ENCODE measurements at regions not wholly inside any gene's neighbourhood (a gene's known extent, or its start where the extent isn't known, plus 50 kb on each side); places are given as distances from the start of the nearest gene placed in this dataset.

- Histone ChIP-seq H3K27ac (replicated peaks) (no peak overlapping the region), H3K4me3 (replicated peaks; ENCODE audit: insufficient read depth, low read length) (no peak overlapping the region), H3K27me3 (ENCODE audit: insufficient read depth, poor library complexity, severe bottlenecking) (no peaks in the 10 kb centered on the region)
- TF ChIP-seq CTCF (IDR thresholded peaks at IDR 0.05; ENCODE audit: insufficient read depth, low read length), result no peak
- no peak for TF ChIP-seq POLR2AphosphoS5 (IDR thresholded peaks at IDR 0.05; ENCODE audit: low read depth)
- no peak for DNase-seq (ENCODE audit: low read depth in 1 of 2, low spot score in 1 of 2)
Observed at GRCh38 chr6:91462241-91462640, 875.4 kb upstream of the MAP3K7 start.

GRCh38 chr6:91453224-91453878, 866.5 kb upstream of the MAP3K7 start:
- TF ChIP-seq POLR2AphosphoS5 (IDR thresholded peaks at IDR 0.05; ENCODE audit: low read depth) (no peak), GABPA (IDR thresholded peaks at IDR 0.05; ENCODE audit: low read depth) (no peak), REST (IDR thresholded peaks at IDR 0.05; ENCODE audit: insufficient replicate concordance, low read depth) (no peak), CTCF (IDR thresholded peaks at IDR 0.05; ENCODE audit: insufficient read depth, low read length) (no peak), SPI1 (IDR thresholded peaks at IDR 0.05; ENCODE audit: borderline replicate concordance, low read depth) (no peak)
- DNase-seq (ENCODE audit: low read depth in 1 of 2, low spot score in 1 of 2), result no peak
- Histone ChIP-seq H3K27ac (replicated peaks) (no peak overlapping the region), H3K27me3 (ENCODE audit: insufficient read depth, poor library complexity, severe bottlenecking) (no peaks in the 10 kb centered on the region), H3K4me3 (replicated peaks; ENCODE audit: insufficient read depth, low read length) (no peak overlapping the region)

- H3K27me3 ChIP-seq (ENCODE audit: insufficient read depth, poor library complexity, severe bottlenecking), result no peaks in the 10 kb centered on the region
- no peak for DNase-seq (ENCODE audit: low read depth in 1 of 2, low spot score in 1 of 2)
- no peak overlapping the region for H3K27ac ChIP-seq (replicated peaks)
- no peak overlapping the region for H3K4me3 ChIP-seq (replicated peaks; ENCODE audit: insufficient read depth, low read length)
- TF ChIP-seq CTCF (IDR thresholded peaks at IDR 0.05; ENCODE audit: insufficient read depth, low read length) (no peak), POLR2AphosphoS5 (IDR thresholded peaks at IDR 0.05; ENCODE audit: low read depth) (no peak), REST (IDR thresholded peaks at IDR 0.05; ENCODE audit: insufficient replicate concordance, low read depth) (no peak), SPI1 (IDR thresholded peaks at IDR 0.05; ENCODE audit: borderline replicate concordance, low read depth) (no peak), GABPA (IDR thresholded peaks at IDR 0.05; ENCODE audit: low read depth) (no peak)
Observed at GRCh38 chr6:91449539-91449938, 862.7 kb upstream of the MAP3K7 start.
